CD4-positive, alpha-beta T cell (primary cell): ENCODE measurements at regions not wholly inside any gene's neighbourhood (a gene's known extent, or its start where the extent isn't known, plus 50 kb on each side); places are given as distances from the start of the nearest gene placed in this dataset.

Experiments
- ATAC-seq: fragments of 200-7000 bp; cut with Tn5 transposase; one replicate; pipeline ENCODE4 v1.10.0; 2022; ENCODE audit warnings: mild to moderate bottlenecking; ENCODE audit not compliant: poor library complexity
- CTCF ChIA-PET: fragments of 350-600 bp; sonication (Branson Sonifier 250); formaldehyde crosslinking; loops from one replicate; lab custom pipeline; 2021; ENCODE audit warnings: antibody characterized with exemption, inconsistent platforms; lab: Charles Lee
- POLR2A ChIA-PET: fragments of 350-600 bp; sonication (Branson Sonifier 250); formaldehyde crosslinking; loops from one replicate; lab custom pipeline; 2021; ENCODE audit warnings: antibody characterized with exemption, inconsistent platforms; lab: Charles Lee
- DNase-seq, 14 experiments: peaks; one replicate each; pipeline ENCODE4 v3.0.0-alpha.2; 2013 to 2020; ENCODE audit warnings: mixed read lengths in 2 of 14
- H3K27ac ChIP-seq, 2 donors: one replicate each; pipeline versions ENCODE4 v1.5.1 to v1.7.0; 2013; ENCODE audit warnings: low read length in 2 of 2, low read depth in 1 of 2, mild to moderate bottlenecking in 1 of 2
- H3K27me3 ChIP-seq, 2 experiments: 1 replicate in 1 of 2; 2 replicates in 1 of 2; pipeline versions ENCODE4 v1.6.1 to v1.7.0; 2013; ENCODE audit warnings: low read length in 2 of 2, control low read depth in 1 of 2, mild to moderate bottlenecking in 1 of 2, moderate library complexity in 1 of 2; ENCODE audit not compliant: insufficient read depth in 2 of 2, control insufficient read depth in 1 of 2
- H3K36me3 ChIP-seq: one replicate; pipeline ENCODE4 v1.6.1; 2013; ENCODE audit warnings: low read length, control low read depth; ENCODE audit not compliant: insufficient read depth
- H3K4me1 ChIP-seq: one replicate; pipeline ENCODE4 v1.6.1; 2013; ENCODE audit warnings: low read length, control low read depth; ENCODE audit not compliant: insufficient read depth
- H3K4me3 ChIP-seq: one replicate; pipeline ENCODE4 v1.5.1; 2013; ENCODE audit warnings: mild to moderate bottlenecking, low read length, moderate library complexity
- H3K9me3 ChIP-seq, 2 experiments: 1 replicate in 1 of 2; 2 replicates in 1 of 2; pipeline versions ENCODE4 v1.6.1 to v1.7.0; 2013; ENCODE audit warnings: low read length in 2 of 2, mild to moderate bottlenecking in 2 of 2, control low read depth in 1 of 2, moderate library complexity in 1 of 2; ENCODE audit not compliant: control insufficient read depth in 1 of 2, insufficient read depth in 1 of 2
- H3K27ac Mint-ChIP-seq: one replicate; pipeline ENCODE4 v1.8.0; 2020; ENCODE audit warnings: mixed read lengths
- H3K27me3 Mint-ChIP-seq: one replicate; pipeline ENCODE4 v1.8.0; 2021; ENCODE audit warnings: mixed read lengths
- H3K36me3 Mint-ChIP-seq: one replicate; pipeline ENCODE4 v1.8.0; 2021; ENCODE audit warnings: low read depth, mixed read lengths
- H3K4me1 Mint-ChIP-seq: one replicate; pipeline ENCODE4 v1.8.0; 2021; ENCODE audit warnings: low read depth, mixed read lengths
- H3K4me3 Mint-ChIP-seq: one replicate; pipeline ENCODE4 v1.8.0; 2020; ENCODE audit warnings: mild to moderate bottlenecking, mixed read lengths
- H3K9me3 Mint-ChIP-seq: one replicate; pipeline ENCODE4 v1.8.0; 2020; ENCODE audit warnings: mixed read lengths
- intact Hi-C, 2 experiments: fragments of 100-400 bp; cut with DNase I in 1 of 2; cut with micrococcal nuclease in 1 of 2; formaldehyde crosslinking; loops; one replicate each; pipeline versions ENCODE4 v1.15.1 to v1.9.0; 2023 to 2025; cut with DNase I, micrococcal nuclease
- TF ChIP-seq, protein P1 (sequence below): fragments of 200-600 bp; IDR thresholded peaks from one replicate; pipeline ENCODE4 v1.8.0; 2022; ENCODE audit warnings: antibody characterized with exemption, mild to moderate bottlenecking

DNA sequence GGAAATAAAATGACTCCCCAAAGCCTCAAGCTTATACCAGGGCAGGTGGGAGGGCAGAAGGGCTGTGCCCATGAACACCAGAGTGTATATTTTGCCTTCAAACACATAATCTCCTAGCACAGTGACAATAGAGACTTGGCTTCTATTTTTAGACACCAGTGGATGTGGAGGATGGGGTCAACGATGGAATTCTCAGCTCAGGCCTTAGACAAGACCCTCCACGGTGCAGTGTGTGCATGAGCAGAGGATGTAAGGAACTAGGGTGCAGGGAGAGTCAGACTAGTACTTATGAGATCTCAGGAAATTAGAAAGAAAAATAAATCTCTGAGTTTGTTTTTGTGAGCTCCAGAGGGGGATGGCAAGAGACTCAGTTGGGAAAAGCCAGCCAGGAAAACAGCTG is 113.6 kb upstream of the CADM1 start:
- Histone ChIP-seq H3K4me1 (no peaks in the 10 kb centered on the region), H3K27me3 (no peaks in the 10 kb centered on the region), H3K9me3 (peaks cover 0 to 14% of the 10 kb centered on the region in 2 experiments), H3K4me3 (no peak overlapping the region), H3K36me3 (no peaks in the 10 kb centered on the region), H3K27ac (no peak overlapping the region)
- ATAC-seq (no peak), DNase-seq (no peak)
- no peak overlapping the region for H3K4me3 Mint-ChIP-seq
- no peaks in the 10 kb centered on the region for H3K9me3 Mint-ChIP-seq
- TF ChIP-seq, protein P1, sequence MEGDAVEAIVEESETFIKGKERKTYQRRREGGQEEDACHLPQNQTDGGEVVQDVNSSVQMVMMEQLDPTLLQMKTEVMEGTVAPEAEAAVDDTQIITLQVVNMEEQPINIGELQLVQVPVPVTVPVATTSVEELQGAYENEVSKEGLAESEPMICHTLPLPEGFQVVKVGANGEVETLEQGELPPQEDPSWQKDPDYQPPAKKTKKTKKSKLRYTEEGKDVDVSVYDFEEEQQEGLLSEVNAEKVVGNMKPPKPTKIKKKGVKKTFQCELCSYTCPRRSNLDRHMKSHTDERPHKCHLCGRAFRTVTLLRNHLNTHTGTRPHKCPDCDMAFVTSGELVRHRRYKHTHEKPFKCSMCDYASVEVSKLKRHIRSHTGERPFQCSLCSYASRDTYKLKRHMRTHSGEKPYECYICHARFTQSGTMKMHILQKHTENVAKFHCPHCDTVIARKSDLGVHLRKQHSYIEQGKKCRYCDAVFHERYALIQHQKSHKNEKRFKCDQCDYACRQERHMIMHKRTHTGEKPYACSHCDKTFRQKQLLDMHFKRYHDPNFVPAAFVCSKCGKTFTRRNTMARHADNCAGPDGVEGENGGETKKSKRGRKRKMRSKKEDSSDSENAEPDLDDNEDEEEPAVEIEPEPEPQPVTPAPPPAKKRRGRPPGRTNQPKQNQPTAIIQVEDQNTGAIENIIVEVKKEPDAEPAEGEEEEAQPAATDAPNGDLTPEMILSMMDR: no peak
- ChIA-PET CTCF (no interaction called here), POLR2A (no interaction called here)
- no peaks in the 10 kb centered on the region for H3K4me1 Mint-ChIP-seq
- no peak overlapping the region for H3K27ac Mint-ChIP-seq
- intact Hi-C loops: no loop called here
- H3K27me3 Mint-ChIP-seq: no peaks in the 10 kb centered on the region
- H3K36me3 Mint-ChIP-seq: no peaks in the 10 kb centered on the region

GRCh38 chr11:115616971-115617370 is 112.8 kb upstream of the CADM1 start:
- H3K27ac ChIP-seq: no peak overlapping the region
- ATAC-seq (no peak), DNase-seq (no peak)
- no peaks in the 10 kb centered on the region for H3K9me3 Mint-ChIP-seq
- H3K4me3 Mint-ChIP-seq: no peak overlapping the region
- H3K27me3 Mint-ChIP-seq: no peaks in the 10 kb centered on the region
- no peak overlapping the region for H3K27ac Mint-ChIP-seq
- ChIA-PET POLR2A (no interaction called here), CTCF (no interaction called here)
- peaks cover 0 to 14% of the 10 kb centered on the region in 2 experiments for H3K9me3 ChIP-seq
- no peaks in the 10 kb centered on the region for H3K27me3 ChIP-seq
- H3K4me1 Mint-ChIP-seq: no peaks in the 10 kb centered on the region
- intact Hi-C loops: no loop called here
- no peak overlapping the region for H3K4me3 ChIP-seq
- no peaks in the 10 kb centered on the region for H3K4me1 ChIP-seq
- H3K36me3 ChIP-seq: no peaks in the 10 kb centered on the region
- H3K36me3 Mint-ChIP-seq: no peaks in the 10 kb centered on the region
- TF ChIP-seq, protein P1: no peak

- CTCF ChIA-PET: no interaction called here
- Histone ChIP-seq H3K36me3 (no peaks in the 10 kb centered on the region), H3K27me3 (no peaks in the 10 kb centered on the region), H3K27ac (no peak overlapping the region), H3K9me3 (peaks cover 0 to 14% of the 10 kb centered on the region in 2 experiments), H3K4me3 (no peak overlapping the region), H3K4me1 (no peaks in the 10 kb centered on the region)
- Mint-ChIP-seq H3K4me3 (no peak overlapping the region), H3K27me3 (no peaks in the 10 kb centered on the region), H3K27ac (no peak overlapping the region), H3K4me1 (no peaks in the 10 kb centered on the region), H3K36me3 (no peaks in the 10 kb centered on the region), H3K9me3 (peaks cover 2% of the 10 kb centered on the region)
- TF ChIP-seq, protein P1: no peak
- DNase-seq (no peak), ATAC-seq (no peak)
- intact Hi-C loops: no loop called here
- POLR2A ChIA-PET: no interaction called here
Observed at GRCh38 chr11:115613986-115614632, 109.9 kb upstream of the CADM1 start.
